ENCODE measurements at regions not wholly inside any gene's neighbourhood (a gene's known extent, or its start where the extent isn't known, plus 50 kb on each side); places are given as distances from the start of the nearest gene placed in this dataset.

GRCh38 chr22:22744412-22745224 is 100.2 kb downstream of the GGTLC2 start:
- POLR2A ChIA-PET, result interaction anchor here (0.6 kb wide), 1 partner anchor 149 kb away, joined by 6 read pairs; no protein-coding TSS in a partner anchor
- no peak for TF ChIP-seq CTCF (IDR thresholded peaks at IDR 0.05; ENCODE audit: control extremely low read depth, extremely low read depth, low read depth, missing control alignments)

GRCh38 chr22:22745225-22746060 is 101.0 kb downstream of the GGTLC2 start:
- DNase-seq (ENCODE audit: extremely low spot score), result peak; percentile 54
- ChIA-PET CTCF (interaction anchor here (0.8 to 9.9 kb wide), 37 partner anchors 8 to 281 kb away, joined by 3 to 137 read pairs (median 6); no protein-coding TSS in a partner anchor), POLR2A (no interaction called here)
- peak; percentile 83 for TF ChIP-seq CTCF (IDR thresholded peaks at IDR 0.05; ENCODE audit: control extremely low read depth, extremely low read depth, low read depth, missing control alignments)

More at GRCh38 chr22:22744412-22745224, 100.2 kb downstream of the GGTLC2 start:
- no peak for DNase-seq (ENCODE audit: extremely low spot score)
- CTCF ChIA-PET, result interaction anchor here (0.9 to 9.9 kb wide), 28 partner anchors 9 to 281 kb away, joined by 3 to 137 read pairs (median 8); no protein-coding TSS in a partner anchor

- POLR2A ChIA-PET, result no interaction called here
- CTCF ChIA-PET, result interaction anchor here (0.7 to 9.9 kb wide), 38 partner anchors 7 to 282 kb away, joined by 3 to 137 read pairs (median 6); no protein-coding TSS in a partner anchor
- DNase-seq (ENCODE audit: extremely low spot score), result no peak
- no peak for TF ChIP-seq CTCF (IDR thresholded peaks at IDR 0.05; ENCODE audit: control extremely low read depth, extremely low read depth, low read depth, missing control alignments)
These were observed 101.9 kb downstream of the GGTLC2 start for GRCh38 chr22:22746061-22746962.

- ChIA-PET CTCF (interaction anchor here (0.7 to 9.9 kb wide), 18 partner anchors 10 to 209 kb away, joined by 3 to 137 read pairs (median 10); no protein-coding TSS in a partner anchor), POLR2A (no interaction called here)
- TF ChIP-seq CTCF (IDR thresholded peaks at IDR 0.05; ENCODE audit: control extremely low read depth, extremely low read depth, low read depth, missing control alignments), result no peak
- peak; percentile 42 for DNase-seq (ENCODE audit: extremely low spot score)
These were observed 102.8 kb downstream of the GGTLC2 start for GRCh38 chr22:22746963-22747933.

- peak; percentile 34 for DNase-seq (ENCODE audit: extremely low spot score)
- peak; percentile 68 for TF ChIP-seq CTCF (IDR thresholded peaks at IDR 0.05; ENCODE audit: control extremely low read depth, extremely low read depth, low read depth, missing control alignments)
- POLR2A ChIA-PET, result no interaction called here
- CTCF ChIA-PET, result interaction anchor here (0.7 to 7.0 kb wide), 6 partner anchors 22 to 208 kb away, joined by 3 to 106 read pairs (median 4); no protein-coding TSS in a partner anchor
These were observed 103.9 kb downstream of the GGTLC2 start for GRCh38 chr22:22748297-22748743.

All from GM10248 (cell line).